H9 (cell line): ENCODE measurements at regions not wholly inside any gene's neighbourhood (a gene's known extent, or its start where the extent isn't known, plus 50 kb on each side); places are given as distances from the start of the nearest gene placed in this dataset.

ENCODE experiments used
- DNase-seq: peaks from one replicate; pipeline ENCODE4 v3.0.0-alpha.2; 2017
- H2AFZ ChIP-seq: one replicate; pipeline ENCODE4 v1.6.1; 2013; ENCODE audit warnings: mild to moderate bottlenecking, low read length, control low read depth, moderate library complexity
- H2AK5ac ChIP-seq: 2 replicates; pipeline ENCODE4 v1.6.1; 2013; ENCODE audit warnings: low read length, control low read depth, mixed read lengths; ENCODE audit not compliant: insufficient read length
- H2BK120ac ChIP-seq: one replicate; pipeline ENCODE4 v1.6.1; 2013; ENCODE audit warnings: low read depth, mild to moderate bottlenecking, low read length, control low read depth, inconsistent platforms; ENCODE audit not compliant: poor library complexity, severe bottlenecking
- H2BK12ac ChIP-seq: 2 replicates; pipeline ENCODE4 v1.6.1; 2013; ENCODE audit warnings: low read length, control low read depth, mixed read lengths, low read depth; ENCODE audit not compliant: insufficient read length
- H2BK15ac ChIP-seq: 2 replicates; pipeline ENCODE4 v1.6.1; 2013; ENCODE audit warnings: low read depth, low read length, control low read depth
- H2BK20ac ChIP-seq: one replicate; pipeline ENCODE4 v1.6.1; 2013; ENCODE audit warnings: low read depth, mild to moderate bottlenecking, low read length, control low read depth, inconsistent platforms; ENCODE audit not compliant: poor library complexity, severe bottlenecking
- H2BK5ac ChIP-seq: 2 replicates; pipeline ENCODE4 v1.6.1; 2013; ENCODE audit warnings: low read length, control low read depth, mixed read lengths; ENCODE audit not compliant: insufficient read length
- H3K14ac ChIP-seq: 2 replicates; pipeline ENCODE4 v1.6.1; 2013; ENCODE audit warnings: low read length, control low read depth; ENCODE audit not compliant: insufficient read depth
- H3K18ac ChIP-seq: 2 replicates; pipeline ENCODE4 v1.6.1; 2013; ENCODE audit warnings: low read depth, mild to moderate bottlenecking, mixed read lengths, low read length, control low read depth; ENCODE audit not compliant: insufficient read length
- H3K23ac ChIP-seq: 2 replicates; pipeline ENCODE4 v1.6.1; 2013; ENCODE audit warnings: low read length, control low read depth, mixed read lengths, low read depth; ENCODE audit not compliant: insufficient read length
- H3K23me2 ChIP-seq: 2 replicates; pipeline ENCODE4 v1.6.1; 2013; ENCODE audit warnings: low read depth, mild to moderate bottlenecking, mixed read lengths, low read length, control low read depth; ENCODE audit not compliant: insufficient read length, poor library complexity, severe bottlenecking
- H3K27ac ChIP-seq: 2 replicates; pipeline ENCODE4 v1.5.1; 2013; ENCODE audit warnings: low read length, control low read depth, mixed read lengths, low read depth; ENCODE audit not compliant: insufficient read length
- H3K27me3 ChIP-seq: 2 replicates; pipeline ENCODE4 v1.6.1; 2013; ENCODE audit warnings: low read length, control low read depth, inconsistent platforms; ENCODE audit not compliant: insufficient read depth
- H3K4ac ChIP-seq: 2 replicates; pipeline ENCODE4 v1.6.1; 2013; ENCODE audit warnings: low read depth, mild to moderate bottlenecking, control low read depth, inconsistent platforms, low read length, moderate library complexity
- H3K4me1 ChIP-seq: 2 replicates; pipeline ENCODE4 v1.6.1; 2013; ENCODE audit warnings: low read length, control low read depth, inconsistent platforms; ENCODE audit not compliant: insufficient read depth
- H3K4me2 ChIP-seq: 2 replicates; pipeline ENCODE4 v1.6.1; 2013; ENCODE audit warnings: low read length, control low read depth, mixed read lengths; ENCODE audit not compliant: insufficient read length, insufficient read depth
- H3K56ac ChIP-seq: 2 replicates; pipeline ENCODE4 v1.6.1; 2013; ENCODE audit warnings: low read depth, mild to moderate bottlenecking, mixed read lengths, low read length, control low read depth; ENCODE audit not compliant: insufficient read length
- H3K79me1 ChIP-seq: 2 replicates; pipeline ENCODE4 v1.6.1; 2013; ENCODE audit warnings: low read depth, mild to moderate bottlenecking, moderate library complexity, low read length, control low read depth, inconsistent platforms; ENCODE audit not compliant: insufficient read depth, poor library complexity, severe bottlenecking
- H3K79me2 ChIP-seq: 2 replicates; pipeline ENCODE4 v1.6.1; 2013; ENCODE audit warnings: low read length, control low read depth, inconsistent platforms; ENCODE audit not compliant: insufficient read depth
- H3K9ac ChIP-seq: 2 replicates; pipeline ENCODE4 v1.6.1; 2013; ENCODE audit warnings: low read length, control low read depth, mixed read lengths; ENCODE audit not compliant: insufficient read length; ENCODE audit errors: extremely low read depth
- H3K9me3 ChIP-seq: one replicate; pipeline ENCODE4 v1.6.1; 2013; ENCODE audit warnings: low read depth, low read length, inconsistent platforms; ENCODE audit not compliant: control insufficient read depth
- H3T11ph ChIP-seq: one replicate; pipeline ENCODE4 v1.6.1; 2013; ENCODE audit warnings: mild to moderate bottlenecking, low read length, control low read depth, inconsistent platforms
- H4K20me1 ChIP-seq: one replicate; pipeline ENCODE4 v1.6.1; 2013; ENCODE audit not compliant: control insufficient read depth, insufficient read length, insufficient read depth
- H4K5ac ChIP-seq: 2 replicates; pipeline ENCODE4 v1.6.1; 2013; ENCODE audit warnings: low read depth, mild to moderate bottlenecking, mixed read lengths, low read length, control low read depth; ENCODE audit not compliant: insufficient read length
- H4K8ac ChIP-seq: replicated peaks from 2 replicates; pipeline ENCODE4 v1.6.1; 2013; ENCODE audit warnings: low read length, control low read depth, mixed read lengths, low read depth; ENCODE audit not compliant: insufficient read length
- H4K91ac ChIP-seq: 2 replicates; pipeline ENCODE4 v1.6.1; 2013; ENCODE audit warnings: low read depth, mild to moderate bottlenecking, moderate library complexity, mixed read lengths, low read length, control low read depth; ENCODE audit not compliant: insufficient read length
- H3K27ac Mint-ChIP-seq, 3 experiments: 2 replicates in 2 of 3; 3 replicates in 1 of 3; pipeline ENCODE4 v1.8.0; 2020 to 2021; ENCODE audit warnings: mixed read lengths in 3 of 3, mild to moderate bottlenecking in 1 of 3, moderate library complexity in 1 of 3
- H3K27me3 Mint-ChIP-seq: 2 replicates; pipeline ENCODE4 v1.8.0; 2021; ENCODE audit warnings: low read depth, mild to moderate bottlenecking, moderate library complexity, mixed read lengths
- H3K36me3 Mint-ChIP-seq, 3 experiments: 2 replicates in 2 of 3; 3 replicates in 1 of 3; pipeline ENCODE4 v1.8.0; 2020 to 2021; ENCODE audit warnings: low read depth in 3 of 3, mixed read lengths in 3 of 3; ENCODE audit not compliant: insufficient read depth in 1 of 3
- H3K4me1 Mint-ChIP-seq, 2 experiments: 2 replicates each; pipeline ENCODE4 v1.8.0; 2020; ENCODE audit warnings: mixed read lengths in 2 of 2
- H3K4me3 Mint-ChIP-seq, 2 experiments: 2 replicates in 1 of 2; 3 replicates in 1 of 2; pipeline ENCODE4 v1.8.0; 2020 to 2021; ENCODE audit warnings: mild to moderate bottlenecking in 2 of 2, mixed read lengths in 2 of 2, moderate library complexity in 1 of 2
- H3K9me3 Mint-ChIP-seq, 2 experiments: 2 replicates in 1 of 2; 3 replicates in 1 of 2; pipeline ENCODE4 v1.8.0; 2020; ENCODE audit warnings: mild to moderate bottlenecking in 2 of 2, mixed read lengths in 2 of 2, moderate library complexity in 1 of 2
- WGBS: extraction: QIAGEN DNeasy Blood & Tissue Kit; methylation state at CpG from one replicate; pipeline ENCODE4 v1.1.7; 2013; ENCODE audit warnings: missing lambda C conversion rate, low lambda C conversion rate, mixed read lengths; ENCODE audit not compliant: insufficient read length; ENCODE audit errors: extremely low coverage; 5-methylcytosine and 5-hydroxymethylcytosine counted together
- TF ChIP-seq, protein P1 (sequence below): fragments of 200-600 bp; sonication (generic); conservative IDR thresholded peaks from 3 replicates; pipeline ENCODE4 v1.8.0; 2021; ENCODE audit warnings: antibody characterized with exemption, mild to moderate bottlenecking

DNA sequence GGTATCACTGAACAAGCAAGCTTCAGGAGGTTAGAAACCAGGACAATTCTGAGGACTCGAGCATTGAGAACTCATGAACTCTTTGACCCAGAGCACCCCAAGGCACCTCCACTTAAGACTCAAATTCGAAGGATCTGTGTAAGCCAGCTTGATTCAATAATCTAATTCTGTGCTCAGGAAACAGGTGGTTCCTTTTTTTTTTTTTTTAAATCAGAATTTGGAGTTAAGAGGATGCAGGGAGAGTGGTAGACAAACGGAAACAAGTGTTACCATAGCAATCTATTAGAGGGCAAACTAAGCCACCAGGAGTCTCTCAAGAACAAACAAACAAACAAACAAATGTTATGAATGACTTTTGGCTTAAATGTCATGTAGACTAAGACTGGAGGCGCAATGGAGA lies 53.8 kb upstream of the DPH5 start:
- H2BK15ac ChIP-seq = no peak overlapping the region
- H3K9ac ChIP-seq = no peak overlapping the region
- H2BK20ac ChIP-seq = no peak overlapping the region
- no peak overlapping the region for H2BK5ac ChIP-seq
- no peaks in the 10 kb centered on the region for H3K79me1 ChIP-seq
- H3K4me2 ChIP-seq = no peak overlapping the region
- H4K8ac ChIP-seq = no peak overlapping the region
- no peaks in the 10 kb centered on the region for H3K27me3 ChIP-seq
- H3K23ac ChIP-seq = no peak overlapping the region
- H3K23me2 ChIP-seq = no peaks in the 10 kb centered on the region
- peak overlapping the region; percentile 53 for H3T11ph ChIP-seq
- Mint-ChIP-seq H3K36me3 (no peaks in the 10 kb centered on the region), H3K4me3 (no peak overlapping the region), H3K9me3 (no peaks in the 10 kb centered on the region), H3K27ac (no peak overlapping the region), H3K4me1 (peaks cover 2 to 3% of the 10 kb centered on the region in 2 experiments; a peak in 2 of 4 replicates), H3K27me3 (no peaks in the 10 kb centered on the region)
- DNase-seq = no peak
- H2BK120ac ChIP-seq = no peak overlapping the region
- no peaks in the 10 kb centered on the region for H3K9me3 ChIP-seq
- peak overlapping the region; percentile 35 for H2BK12ac ChIP-seq
- H3K4ac ChIP-seq = no peak overlapping the region
- H4K91ac ChIP-seq = no peak overlapping the region
- WGBS = no CpG with 5 or more reads among the region's 4 CpGs
- no peak overlapping the region for H3K14ac ChIP-seq
- no peak overlapping the region for H3K18ac ChIP-seq
- no peak overlapping the region for H2AK5ac ChIP-seq
- H3K4me1 ChIP-seq = no peaks in the 10 kb centered on the region
- H3K79me2 ChIP-seq = no peaks in the 10 kb centered on the region
- no peak overlapping the region for H3K27ac ChIP-seq
- H4K5ac ChIP-seq = no peak overlapping the region
- TF ChIP-seq, protein P1, sequence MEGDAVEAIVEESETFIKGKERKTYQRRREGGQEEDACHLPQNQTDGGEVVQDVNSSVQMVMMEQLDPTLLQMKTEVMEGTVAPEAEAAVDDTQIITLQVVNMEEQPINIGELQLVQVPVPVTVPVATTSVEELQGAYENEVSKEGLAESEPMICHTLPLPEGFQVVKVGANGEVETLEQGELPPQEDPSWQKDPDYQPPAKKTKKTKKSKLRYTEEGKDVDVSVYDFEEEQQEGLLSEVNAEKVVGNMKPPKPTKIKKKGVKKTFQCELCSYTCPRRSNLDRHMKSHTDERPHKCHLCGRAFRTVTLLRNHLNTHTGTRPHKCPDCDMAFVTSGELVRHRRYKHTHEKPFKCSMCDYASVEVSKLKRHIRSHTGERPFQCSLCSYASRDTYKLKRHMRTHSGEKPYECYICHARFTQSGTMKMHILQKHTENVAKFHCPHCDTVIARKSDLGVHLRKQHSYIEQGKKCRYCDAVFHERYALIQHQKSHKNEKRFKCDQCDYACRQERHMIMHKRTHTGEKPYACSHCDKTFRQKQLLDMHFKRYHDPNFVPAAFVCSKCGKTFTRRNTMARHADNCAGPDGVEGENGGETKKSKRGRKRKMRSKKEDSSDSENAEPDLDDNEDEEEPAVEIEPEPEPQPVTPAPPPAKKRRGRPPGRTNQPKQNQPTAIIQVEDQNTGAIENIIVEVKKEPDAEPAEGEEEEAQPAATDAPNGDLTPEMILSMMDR = no peak
- H3K56ac ChIP-seq = no peak overlapping the region
- no peak overlapping the region for H2AFZ ChIP-seq
- H4K20me1 ChIP-seq = no peaks in the 10 kb centered on the region
